Adipocyte (in vitro differentiated cells): ENCODE measurements at regions not wholly inside any gene's neighbourhood (a gene's known extent, or its start where the extent isn't known, plus 50 kb on each side); places are given as distances from the start of the nearest gene placed in this dataset.

Source experiments
- DNase-seq: peaks from one replicate; pipeline ENCODE4 v3.0.0-alpha.2; 2015; ENCODE audit warnings: low read depth
- H3K27me3 ChIP-seq: replicated peaks from 2 replicates; pipeline ENCODE4 v1.7.0; 2013; ENCODE audit warnings: mild to moderate bottlenecking, low read length, moderate library complexity; ENCODE audit not compliant: control insufficient read depth, insufficient read depth
- H3K36me3 ChIP-seq: 2 replicates; pipeline ENCODE4 v1.7.0; 2013; ENCODE audit warnings: low read length, mild to moderate bottlenecking, moderate library complexity; ENCODE audit not compliant: control insufficient read depth, insufficient read depth, severe bottlenecking
- H3K4me1 ChIP-seq: 2 replicates; pipeline ENCODE4 v1.7.0; 2013; ENCODE audit warnings: mild to moderate bottlenecking, low read length, moderate library complexity; ENCODE audit not compliant: control insufficient read depth, insufficient read depth
- H3K4me3 ChIP-seq: 2 replicates; pipeline ENCODE4 v1.7.0; 2013; ENCODE audit warnings: mild to moderate bottlenecking, low read length, moderate library complexity
- H3K9ac ChIP-seq: 2 replicates; pipeline ENCODE4 v1.7.0; 2013; ENCODE audit warnings: mild to moderate bottlenecking, low read length, moderate library complexity
- H3K9me3 ChIP-seq: 2 replicates; pipeline ENCODE4 v1.7.0; 2013; ENCODE audit warnings: mild to moderate bottlenecking, low read length, moderate library complexity; ENCODE audit not compliant: control insufficient read depth

- Histone ChIP-seq H3K27me3 (no peaks in the 10 kb centered on the region), H3K9ac (no peak overlapping the region), H3K36me3 (no peaks in the 10 kb centered on the region), H3K4me3 (no peak overlapping the region), H3K4me1 (no peaks in the 10 kb centered on the region), H3K9me3 (no peaks in the 10 kb centered on the region)
- no peak for DNase-seq
Observed at GRCh38 chr7:8809320-8809719, 375.9 kb downstream of the NXPH1 start.

- Histone ChIP-seq H3K4me1 (no peaks in the 10 kb centered on the region), H3K9ac (no peak overlapping the region), H3K9me3 (no peaks in the 10 kb centered on the region), H3K27me3 (no peaks in the 10 kb centered on the region), H3K4me3 (no peak overlapping the region), H3K36me3 (no peaks in the 10 kb centered on the region)
- DNase-seq = no peak
Observed at GRCh38 chr7:8817448-8818036, 384.1 kb downstream of the NXPH1 start.

DNA sequence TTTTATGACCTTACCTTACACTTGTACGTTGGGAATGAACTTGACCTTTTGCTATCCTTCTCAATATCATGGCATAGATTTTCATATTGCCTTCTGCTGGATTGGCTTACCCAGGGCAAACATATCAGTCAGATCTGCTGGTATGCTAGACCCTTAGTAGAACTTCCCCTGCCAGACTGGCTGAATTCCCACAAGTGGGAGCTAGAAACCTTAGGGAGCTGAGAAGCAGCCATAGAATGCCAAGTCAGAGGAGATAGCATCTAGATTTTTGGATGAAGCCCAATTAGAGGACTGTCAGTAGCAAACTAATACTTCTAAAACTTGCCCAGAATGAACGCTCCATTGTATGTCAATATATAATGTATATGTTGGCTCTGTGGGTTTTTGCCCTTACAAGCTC lies 385.0 kb downstream of the NXPH1 start:
- Histone ChIP-seq H3K9me3 (no peaks in the 10 kb centered on the region), H3K4me1 (no peaks in the 10 kb centered on the region), H3K9ac (no peak overlapping the region), H3K4me3 (no peak overlapping the region), H3K27me3 (no peaks in the 10 kb centered on the region), H3K36me3 (no peaks in the 10 kb centered on the region)
- DNase-seq = no peak

DNA sequence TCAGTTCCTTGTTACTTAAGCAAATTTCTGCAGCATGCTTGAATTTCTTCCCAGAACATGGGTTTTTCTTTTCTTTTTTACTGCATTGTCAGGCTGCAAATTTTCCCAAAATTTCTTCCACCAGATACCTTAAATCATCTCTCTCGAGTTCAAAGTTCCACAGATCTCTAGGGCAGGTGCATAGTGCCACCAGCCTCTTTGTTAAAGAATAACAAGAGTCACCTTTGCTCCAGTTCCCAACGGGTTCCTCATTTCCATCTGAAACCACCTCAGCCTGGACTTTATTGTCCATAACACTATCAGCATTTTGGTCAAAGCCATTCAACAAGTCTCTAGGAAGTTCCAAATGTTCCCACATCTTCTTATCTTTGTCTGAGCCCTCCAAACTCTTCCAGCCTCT lies 389.2 kb downstream of the NXPH1 start:
- Histone ChIP-seq H3K36me3 (no peaks in the 10 kb centered on the region), H3K4me3 (no peak overlapping the region), H3K9me3 (no peaks in the 10 kb centered on the region), H3K4me1 (no peaks in the 10 kb centered on the region), H3K9ac (no peak overlapping the region), H3K27me3 (no peaks in the 10 kb centered on the region)
- DNase-seq = no peak

GRCh38 chr7:8823486-8823885 lies 390.1 kb downstream of the NXPH1 start:
- no peak overlapping the region for H3K9ac ChIP-seq
- DNase-seq = no peak

GRCh38 chr7:8827329-8827728 lies 393.9 kb downstream of the NXPH1 start:
- no peaks in the 10 kb centered on the region for H3K27me3 ChIP-seq
- H3K4me1 ChIP-seq = no peaks in the 10 kb centered on the region
- H3K36me3 ChIP-seq = no peaks in the 10 kb centered on the region
- H3K9ac ChIP-seq = no peak overlapping the region
- H3K4me3 ChIP-seq = no peak overlapping the region
- no peak for DNase-seq
- no peaks in the 10 kb centered on the region for H3K9me3 ChIP-seq

More at GRCh38 chr7:8823486-8823885, 390.1 kb downstream of the NXPH1 start:
- H3K27me3 ChIP-seq = no peaks in the 10 kb centered on the region
- H3K36me3 ChIP-seq = no peaks in the 10 kb centered on the region
- H3K4me3 ChIP-seq = no peak overlapping the region
- H3K9me3 ChIP-seq = no peaks in the 10 kb centered on the region
- H3K4me1 ChIP-seq = no peaks in the 10 kb centered on the region

DNA sequence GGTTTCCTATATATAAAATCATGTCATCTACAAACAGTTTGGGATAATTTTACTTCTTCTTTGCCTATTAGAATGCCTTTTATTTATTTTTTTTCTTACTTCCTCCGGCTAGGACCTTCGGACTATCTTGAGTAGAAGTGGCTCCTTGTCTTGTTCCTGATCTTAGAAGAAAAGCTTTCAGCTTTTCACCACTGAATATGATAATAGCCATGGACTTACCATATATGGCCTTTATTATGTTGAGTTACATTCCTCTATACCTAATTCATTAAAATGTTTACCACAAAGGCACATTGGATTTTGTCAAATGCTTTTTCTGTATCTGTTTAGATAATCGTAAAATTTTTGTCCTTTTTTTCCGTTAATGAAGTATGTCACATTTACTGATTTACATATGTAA lies 395.7 kb downstream of the NXPH1 start:
- no peak overlapping the region for H3K9ac ChIP-seq
- no peaks in the 10 kb centered on the region for H3K4me1 ChIP-seq
- DNase-seq = no peak
- no peaks in the 10 kb centered on the region for H3K36me3 ChIP-seq
- H3K9me3 ChIP-seq = no peaks in the 10 kb centered on the region
- no peaks in the 10 kb centered on the region for H3K27me3 ChIP-seq
- no peak overlapping the region for H3K4me3 ChIP-seq

DNA sequence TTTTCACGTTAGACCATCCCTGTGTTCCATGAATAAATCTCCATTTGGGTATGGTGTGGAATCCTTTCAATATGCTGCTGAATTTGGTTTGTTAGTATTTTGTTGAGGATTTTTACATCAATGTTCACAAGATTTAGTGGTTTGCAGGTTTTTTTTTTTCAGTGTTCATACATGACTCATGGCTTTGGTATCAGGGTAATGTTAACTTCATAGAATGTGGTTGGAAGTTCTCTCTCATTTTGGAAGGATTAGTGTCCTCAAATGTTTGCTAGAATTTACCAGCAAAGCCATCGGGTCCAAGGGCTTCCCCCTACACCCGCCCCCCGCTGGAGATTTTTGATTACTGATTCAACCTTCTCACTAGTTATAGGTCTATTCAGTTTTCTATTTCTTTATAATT lies 398.0 kb downstream of the NXPH1 start:
- no peaks in the 10 kb centered on the region for H3K9me3 ChIP-seq
- no peak overlapping the region for H3K9ac ChIP-seq
- no peaks in the 10 kb centered on the region for H3K27me3 ChIP-seq
- H3K4me1 ChIP-seq = no peaks in the 10 kb centered on the region
- DNase-seq = no peak
- H3K36me3 ChIP-seq = no peaks in the 10 kb centered on the region
- no peak overlapping the region for H3K4me3 ChIP-seq

DNA sequence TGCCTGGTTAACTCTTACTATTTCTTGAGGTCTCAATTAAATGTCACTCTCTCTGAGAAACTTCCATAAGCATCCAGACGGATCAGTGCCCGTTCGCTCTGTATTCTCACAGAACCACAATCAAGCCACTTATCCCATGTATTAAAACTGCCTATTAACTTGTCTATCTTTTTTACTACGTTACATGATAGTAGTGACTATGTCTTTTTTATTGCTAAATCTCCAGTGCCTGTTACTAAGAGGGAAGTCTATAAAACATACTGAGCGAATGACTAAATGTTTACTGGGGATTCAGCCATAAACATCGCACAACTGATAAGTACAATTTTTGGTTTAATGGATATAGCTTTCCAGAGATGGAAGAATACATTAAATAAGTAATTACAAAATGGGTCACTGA lies 399.9 kb downstream of the NXPH1 start:
- H3K36me3 ChIP-seq = no peaks in the 10 kb centered on the region
- no peaks in the 10 kb centered on the region for H3K9me3 ChIP-seq
- H3K4me3 ChIP-seq = no peak overlapping the region
- no peak overlapping the region for H3K9ac ChIP-seq
- no peaks in the 10 kb centered on the region for H3K4me1 ChIP-seq
- DNase-seq = no peak
- no peaks in the 10 kb centered on the region for H3K27me3 ChIP-seq

DNA sequence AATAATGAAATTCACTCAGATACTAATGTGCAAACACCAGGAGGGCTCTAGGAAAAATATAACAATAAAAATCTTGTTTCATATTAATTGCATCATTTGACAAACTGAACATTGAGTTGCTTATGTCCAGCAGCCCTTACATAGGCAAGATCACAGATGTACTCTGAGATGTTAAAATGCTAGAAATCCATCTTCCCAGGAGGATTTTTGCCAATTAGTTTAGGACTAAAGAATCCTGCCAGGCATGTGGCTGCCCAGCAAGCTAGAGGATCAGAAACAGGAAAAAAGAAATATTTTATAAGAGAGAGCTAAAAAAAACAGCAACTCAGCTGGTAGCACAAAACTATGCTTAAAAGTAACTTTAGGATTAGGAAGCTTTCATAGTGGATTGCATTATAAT lies 407.8 kb downstream of the NXPH1 start:
- H3K9me3 ChIP-seq = peaks cover 3% of the 10 kb centered on the region
- DNase-seq = no peak
- no peaks in the 10 kb centered on the region for H3K36me3 ChIP-seq
- H3K4me1 ChIP-seq = no peaks in the 10 kb centered on the region
- no peak overlapping the region for H3K9ac ChIP-seq
- H3K4me3 ChIP-seq = no peak overlapping the region
- H3K27me3 ChIP-seq = no peaks in the 10 kb centered on the region

DNA sequence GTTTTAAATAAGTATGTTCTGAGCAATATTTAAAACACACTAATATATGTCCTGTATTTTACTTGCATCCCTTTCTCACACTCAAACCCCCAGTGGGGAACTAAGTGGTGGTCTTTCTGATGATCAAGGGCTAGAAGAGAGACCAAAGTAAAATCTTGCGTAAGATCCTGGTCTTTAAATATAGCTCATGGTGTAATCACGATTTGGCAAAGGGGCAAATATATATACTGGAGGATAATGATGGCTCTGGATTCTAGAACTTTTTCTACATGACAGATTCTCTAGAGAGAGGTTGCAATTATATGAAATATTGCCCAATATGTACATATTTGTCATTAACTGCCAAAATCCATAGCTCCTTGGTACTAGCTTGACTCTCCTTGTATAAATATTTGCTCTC lies 438.3 kb downstream of the NXPH1 start:
- no peak for DNase-seq
- Histone ChIP-seq H3K4me3 (no peak overlapping the region), H3K27me3 (no peaks in the 10 kb centered on the region), H3K4me1 (no peaks in the 10 kb centered on the region), H3K36me3 (no peaks in the 10 kb centered on the region), H3K9me3 (peaks cover 7% of the 10 kb centered on the region), H3K9ac (no peak overlapping the region)

DNA sequence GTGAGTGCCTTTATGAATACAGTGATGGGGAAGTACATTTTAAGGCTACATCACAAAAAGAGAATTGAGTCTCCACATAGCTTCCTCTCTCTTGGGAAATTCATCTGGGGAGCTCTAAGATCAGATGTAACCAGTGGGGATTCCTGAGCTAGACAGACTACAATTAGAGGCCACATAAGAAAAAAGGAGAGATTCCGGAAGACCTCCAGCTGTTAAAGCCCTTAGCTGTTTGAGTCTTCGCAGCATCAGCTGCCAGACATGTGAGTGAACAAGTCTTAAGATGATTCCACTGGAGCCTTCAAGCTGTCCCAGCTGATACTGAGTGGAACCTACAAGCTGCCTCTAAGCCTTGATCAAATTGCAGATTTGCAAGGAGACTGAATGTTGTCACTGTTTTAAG lies 448.5 kb downstream of the NXPH1 start:
- no peaks in the 10 kb centered on the region for H3K9me3 ChIP-seq
- H3K27me3 ChIP-seq = no peaks in the 10 kb centered on the region
- no peak overlapping the region for H3K4me3 ChIP-seq
- no peak overlapping the region for H3K9ac ChIP-seq
- no peak for DNase-seq
- H3K4me1 ChIP-seq = no peaks in the 10 kb centered on the region
- no peaks in the 10 kb centered on the region for H3K36me3 ChIP-seq
